MM.1S (cell line): ENCODE measurements at regions not wholly inside any gene's neighbourhood (a gene's known extent, or its start where the extent isn't known, plus 50 kb on each side); places are given as distances from the start of the nearest gene placed in this dataset.

Source experiments
- DNase-seq: peaks from one replicate; pipeline ENCODE4 v3.0.0-alpha.2; 2015
- H2AFZ ChIP-seq: fragments of 300-600 bp; sonication (generic); 2 replicates; pipeline ENCODE4 v1.6.0; 2016; ENCODE audit warnings: antibody characterized with exemption, low read length
- H3F3A ChIP-seq: fragments of 300-600 bp; sonication (generic); 2 replicates; pipeline ENCODE4 v1.6.1; 2016; ENCODE audit warnings: mild to moderate bottlenecking, antibody characterized with exemption, low read length, moderate library complexity, mixed read lengths; ENCODE audit not compliant: insufficient read depth
- H3K27ac ChIP-seq: fragments of 300-600 bp; sonication (generic); 2 replicates; pipeline ENCODE4 v1.5.1; 2016; ENCODE audit warnings: mild to moderate bottlenecking, low read length
- H3K27me3 ChIP-seq: fragments of 300-600 bp; sonication (generic); replicated peaks from 2 replicates; pipeline ENCODE4 v1.6.0; 2016; ENCODE audit warnings: low read length; ENCODE audit not compliant: insufficient read depth
- H3K36me3 ChIP-seq: fragments of 300-600 bp; sonication (generic); replicated peaks from 2 replicates; pipeline ENCODE4 v1.6.1; 2016; ENCODE audit warnings: mild to moderate bottlenecking, low read length, mixed read lengths; ENCODE audit not compliant: insufficient read depth
- H3K4me1 ChIP-seq: fragments of 300-600 bp; sonication (generic); 2 replicates; pipeline ENCODE4 v1.6.1; 2016; ENCODE audit warnings: low read length, mixed read lengths
- H3K4me2 ChIP-seq: fragments of 300-600 bp; sonication (generic); 2 replicates; pipeline ENCODE4 v1.6.0; 2016; ENCODE audit warnings: low read depth, low read length
- H3K4me3 ChIP-seq: fragments of 300-600 bp; sonication (generic); 2 replicates; pipeline ENCODE4 v1.5.1; 2016; ENCODE audit warnings: low read length, mixed read lengths
- H3K79me2 ChIP-seq: fragments of 300-600 bp; sonication (generic); 2 replicates; pipeline ENCODE4 v1.6.1; 2016; ENCODE audit warnings: mixed run types, low read length, mixed read lengths
- H3K9ac ChIP-seq: fragments of 300-600 bp; sonication (generic); 2 replicates; pipeline ENCODE4 v1.6.1; 2016; ENCODE audit warnings: low read length, mixed read lengths
- H3K9me2 ChIP-seq: fragments of 300-600 bp; sonication (generic); replicated peaks from 2 replicates; pipeline ENCODE4 v1.6.1; 2016; ENCODE audit warnings: mild to moderate bottlenecking, low read length, mixed read lengths; ENCODE audit not compliant: insufficient read depth
- H3K9me3 ChIP-seq: fragments of 300-600 bp; sonication (generic); replicated peaks from 2 replicates; pipeline ENCODE4 v1.6.1; 2016; ENCODE audit warnings: mild to moderate bottlenecking, low read length, mixed read lengths; ENCODE audit not compliant: insufficient read depth
- H4K20me1 ChIP-seq: fragments of 300-600 bp; sonication (generic); 2 replicates; pipeline ENCODE4 v1.6.1; 2016; ENCODE audit warnings: mild to moderate bottlenecking, low read length, moderate library complexity, mixed read lengths; ENCODE audit not compliant: insufficient read depth
- EZH2 ChIP-seq: fragments of 300-600 bp; sonication (generic); optimal IDR thresholded peaks from 2 replicates; pipeline ENCODE3; 2017; ENCODE audit warnings: low read depth, mild to moderate bottlenecking, antibody characterized with exemption, low read length, mixed read lengths
- EZH2phosphoT487 ChIP-seq: fragments of 300-600 bp; sonication (generic); IDR thresholded peaks from 2 replicates; pipeline ENCODE4 v1.6.1; 2018; ENCODE audit warnings: antibody characterized with exemption, low read length
- TF ChIP-seq, protein P1 (sequence below): fragments of 300-600 bp; sonication (generic); IDR thresholded peaks from 2 replicates; pipeline ENCODE4 v1.5.1; 2016; ENCODE audit warnings: antibody characterized with exemption, low read length, mixed read lengths

GRCh38 chr12:84495711-84496110 is 416.9 kb downstream of the SLC6A15 start:
- TF ChIP-seq EZH2phosphoT487 (no peak), EZH2 (no peak)
- TF ChIP-seq, protein P1, sequence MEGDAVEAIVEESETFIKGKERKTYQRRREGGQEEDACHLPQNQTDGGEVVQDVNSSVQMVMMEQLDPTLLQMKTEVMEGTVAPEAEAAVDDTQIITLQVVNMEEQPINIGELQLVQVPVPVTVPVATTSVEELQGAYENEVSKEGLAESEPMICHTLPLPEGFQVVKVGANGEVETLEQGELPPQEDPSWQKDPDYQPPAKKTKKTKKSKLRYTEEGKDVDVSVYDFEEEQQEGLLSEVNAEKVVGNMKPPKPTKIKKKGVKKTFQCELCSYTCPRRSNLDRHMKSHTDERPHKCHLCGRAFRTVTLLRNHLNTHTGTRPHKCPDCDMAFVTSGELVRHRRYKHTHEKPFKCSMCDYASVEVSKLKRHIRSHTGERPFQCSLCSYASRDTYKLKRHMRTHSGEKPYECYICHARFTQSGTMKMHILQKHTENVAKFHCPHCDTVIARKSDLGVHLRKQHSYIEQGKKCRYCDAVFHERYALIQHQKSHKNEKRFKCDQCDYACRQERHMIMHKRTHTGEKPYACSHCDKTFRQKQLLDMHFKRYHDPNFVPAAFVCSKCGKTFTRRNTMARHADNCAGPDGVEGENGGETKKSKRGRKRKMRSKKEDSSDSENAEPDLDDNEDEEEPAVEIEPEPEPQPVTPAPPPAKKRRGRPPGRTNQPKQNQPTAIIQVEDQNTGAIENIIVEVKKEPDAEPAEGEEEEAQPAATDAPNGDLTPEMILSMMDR, result no peak
- Histone ChIP-seq H3K9me3 (no peaks in the 10 kb centered on the region), H3K4me2 (no peak overlapping the region), H3K36me3 (no peaks in the 10 kb centered on the region), H3K9me2 (no peaks in the 10 kb centered on the region), H4K20me1 (no peaks in the 10 kb centered on the region), H3F3A (no peaks in the 10 kb centered on the region), H3K27me3 (no peaks in the 10 kb centered on the region), H3K4me3 (no peak overlapping the region), H3K27ac (no peak overlapping the region), H3K4me1 (no peaks in the 10 kb centered on the region), H3K79me2 (no peaks in the 10 kb centered on the region), H3K9ac (no peak overlapping the region), H2AFZ (no peak overlapping the region)
- DNase-seq, result no peak

- Histone ChIP-seq H3K9ac (no peak overlapping the region), H3K27ac (no peak overlapping the region), H3K9me3 (no peaks in the 10 kb centered on the region), H3K4me3 (no peak overlapping the region), H3K4me1 (no peaks in the 10 kb centered on the region), H3K27me3 (no peaks in the 10 kb centered on the region), H3K4me2 (no peak overlapping the region), H2AFZ (no peak overlapping the region), H3F3A (no peaks in the 10 kb centered on the region), H3K79me2 (no peaks in the 10 kb centered on the region), H4K20me1 (no peaks in the 10 kb centered on the region), H3K9me2 (no peaks in the 10 kb centered on the region), H3K36me3 (no peaks in the 10 kb centered on the region)
- no peak for TF ChIP-seq EZH2
- no peak for TF ChIP-seq EZH2phosphoT487
- TF ChIP-seq, protein P1, result no peak
- no peak for DNase-seq
Measured at GRCh38 chr12:84492351-84492883, 420.2 kb downstream of the SLC6A15 start.

DNA sequence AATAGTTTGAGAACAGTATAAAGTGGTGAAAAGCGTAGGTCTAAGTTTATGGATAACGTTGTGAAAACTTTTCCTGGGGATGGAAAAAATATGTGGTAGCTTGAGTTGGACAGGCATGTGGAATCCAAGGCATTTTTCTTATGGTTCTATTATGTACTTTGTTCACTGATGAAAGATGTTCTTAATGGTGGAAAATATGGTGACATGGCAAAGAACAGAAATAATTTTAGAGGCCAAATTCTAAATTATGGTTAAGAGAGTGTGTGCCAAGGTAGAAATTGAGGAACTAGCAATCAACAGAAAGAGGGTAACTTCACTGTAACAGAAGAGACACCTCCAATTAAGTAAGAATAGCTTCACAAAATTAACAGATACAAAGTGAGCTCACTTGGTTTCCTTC is 427.8 kb downstream of the SLC6A15 start:
- no peak for DNase-seq
- no peak overlapping the region for H3K9ac ChIP-seq
- no peaks in the 10 kb centered on the region for H3K9me2 ChIP-seq
- H3K4me1 ChIP-seq, result no peaks in the 10 kb centered on the region
- no peak overlapping the region for H3K4me2 ChIP-seq
- no peaks in the 10 kb centered on the region for H3F3A ChIP-seq
- no peaks in the 10 kb centered on the region for H3K27me3 ChIP-seq
- no peaks in the 10 kb centered on the region for H4K20me1 ChIP-seq
- H3K36me3 ChIP-seq, result no peaks in the 10 kb centered on the region
- no peak overlapping the region for H3K27ac ChIP-seq
- H3K9me3 ChIP-seq, result no peaks in the 10 kb centered on the region
- H3K4me3 ChIP-seq, result no peak overlapping the region
- H3K79me2 ChIP-seq, result no peaks in the 10 kb centered on the region
- H2AFZ ChIP-seq, result no peak overlapping the region
- TF ChIP-seq EZH2 (no peak), EZH2phosphoT487 (no peak)
- TF ChIP-seq, protein P1, result no peak
